ENCODE measurements at regions not wholly inside any gene's neighbourhood (a gene's known extent, or its start where the extent isn't known, plus 50 kb on each side); places are given as distances from the start of the nearest gene placed in this dataset.

DNA sequence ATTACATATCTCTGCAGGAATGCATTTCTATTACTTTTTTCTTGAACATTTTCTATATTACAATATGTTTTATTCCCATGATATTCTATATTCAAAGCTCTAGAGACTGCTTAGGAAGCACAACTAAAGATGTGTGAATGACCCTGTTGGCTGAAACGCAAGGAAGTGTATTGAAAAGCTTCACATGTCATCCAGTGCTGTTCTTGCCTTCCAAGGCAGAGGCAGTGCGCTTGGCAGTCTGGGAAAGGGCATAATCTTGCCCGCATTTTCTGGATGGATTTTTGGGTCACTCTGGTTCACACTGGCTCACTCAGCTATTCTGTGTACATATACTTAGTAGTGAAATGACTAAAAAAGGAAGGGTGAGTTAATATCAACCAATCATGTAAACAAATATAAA lies 262.4 kb downstream of the PTPRC start:
- H3K4me1 Mint-ChIP-seq = peaks cover 8 to 20% (median 11%) of the 10 kb centered on the region in 3 donors
- ChIA-PET CTCF (no interaction called here), POLR2A (no interaction called here)
- H3K4me3 Mint-ChIP-seq = no peak overlapping the region
- no peaks in the 10 kb centered on the region for H3K27me3 ChIP-seq (ENCODE audit: insufficient read depth, low read length, poor library complexity, severe bottlenecking)
- no peaks in the 10 kb centered on the region for H3K9me3 ChIP-seq (ENCODE audit: low read length)
- H3K4me3 ChIP-seq (ENCODE audit: low read length) = no peak overlapping the region
- no peaks in the 10 kb centered on the region for H3K4me1 ChIP-seq (ENCODE audit: insufficient read depth, low read length)
- H3K36me3 ChIP-seq (ENCODE audit: insufficient read depth, low read length) = no peaks in the 10 kb centered on the region
- peaks cover 0 to 9% (median 1%) of the 10 kb centered on the region in 3 donors for H3K36me3 Mint-ChIP-seq
- H3K27ac ChIP-seq (ENCODE audit: low read depth, low read length) = no peak overlapping the region
- DNase-seq = no peak
- no peaks in the 10 kb centered on the region for H3K27me3 Mint-ChIP-seq
- no peaks in the 10 kb centered on the region for H3K9me3 Mint-ChIP-seq
- H3K27ac Mint-ChIP-seq = no peak overlapping the region

DNA sequence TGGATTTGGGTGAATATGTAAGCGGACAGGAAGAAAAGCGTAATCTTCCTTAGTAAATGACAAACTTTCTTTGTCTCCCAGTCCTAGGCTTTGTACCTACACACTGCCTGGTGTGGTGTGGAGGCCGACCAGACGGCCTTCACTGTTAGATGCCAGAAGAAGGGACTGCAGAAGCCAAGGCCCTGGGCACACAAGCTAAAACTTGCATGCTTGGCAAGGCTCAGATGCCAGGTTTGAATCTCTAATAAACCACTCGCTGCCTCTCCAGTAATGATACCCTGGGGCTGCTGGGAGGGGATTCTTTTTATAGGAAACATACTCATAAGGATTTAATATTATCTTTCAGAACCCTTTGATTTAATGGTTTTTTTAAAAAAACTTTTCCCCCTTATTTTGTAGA lies 263.8 kb downstream of the PTPRC start:
- Mint-ChIP-seq H3K27ac (no peak overlapping the region), H3K4me3 (no peak overlapping the region), H3K27me3 (no peaks in the 10 kb centered on the region), H3K9me3 (no peaks in the 10 kb centered on the region), H3K36me3 (peaks cover 0 to 9% (median 1%) of the 10 kb centered on the region in 3 donors), H3K4me1 (peaks cover 10 to 29% (median 17%) of the 10 kb centered on the region in 3 donors)
- Histone ChIP-seq H3K4me3 (ENCODE audit: low read length) (no peak overlapping the region), H3K9me3 (ENCODE audit: low read length) (no peaks in the 10 kb centered on the region), H3K27me3 (ENCODE audit: insufficient read depth, low read length, poor library complexity, severe bottlenecking) (no peaks in the 10 kb centered on the region), H3K4me1 (ENCODE audit: insufficient read depth, low read length) (peaks cover 9% of the 10 kb centered on the region), H3K27ac (ENCODE audit: low read depth, low read length) (no peak overlapping the region), H3K36me3 (ENCODE audit: insufficient read depth, low read length) (no peaks in the 10 kb centered on the region)
- DNase-seq = no peak
- ChIA-PET CTCF (no interaction called here), POLR2A (no interaction called here)

DNA sequence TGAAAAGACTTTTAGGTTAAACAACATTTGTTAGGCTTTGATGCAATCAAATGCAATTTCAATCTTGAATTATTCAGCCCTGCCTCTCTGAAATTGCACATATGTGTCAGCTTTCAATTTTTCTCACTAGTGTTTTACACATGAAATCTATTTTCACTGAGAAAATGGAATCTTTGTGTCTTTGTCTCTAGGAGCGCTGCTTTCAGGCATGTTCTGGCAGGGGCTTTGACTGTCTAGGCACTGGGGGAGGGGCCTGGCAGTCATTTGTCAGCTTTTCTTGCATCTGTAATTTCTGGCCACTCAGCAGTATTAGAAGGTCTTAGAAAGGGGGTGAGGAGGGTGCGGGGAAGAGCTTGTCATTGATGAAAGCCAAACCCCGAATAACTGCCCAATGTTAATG lies 264.4 kb downstream of the PTPRC start:
- H3K4me3 Mint-ChIP-seq = no peak overlapping the region

GRCh38 chr1:198903621-198904020 lies 264.8 kb downstream of the PTPRC start:
- no peak overlapping the region for H3K4me3 ChIP-seq (ENCODE audit: low read length)
- H3K27me3 ChIP-seq (ENCODE audit: insufficient read depth, low read length, poor library complexity, severe bottlenecking) = no peaks in the 10 kb centered on the region
- ChIA-PET CTCF (interaction anchor here (1.4 kb wide), 1 partner anchor 23 kb away, joined by 4 read pairs; no protein-coding TSS in a partner anchor), POLR2A (no interaction called here)
- H3K4me1 ChIP-seq (ENCODE audit: insufficient read depth, low read length) = peaks cover 10% of the 10 kb centered on the region
- H3K9me3 Mint-ChIP-seq = no peaks in the 10 kb centered on the region
- no peaks in the 10 kb centered on the region for H3K9me3 ChIP-seq (ENCODE audit: low read length)
- H3K4me3 Mint-ChIP-seq = no peak overlapping the region
- H3K36me3 ChIP-seq (ENCODE audit: insufficient read depth, low read length) = no peaks in the 10 kb centered on the region
- H3K27me3 Mint-ChIP-seq = no peaks in the 10 kb centered on the region
- no peak overlapping the region for H3K27ac Mint-ChIP-seq
- no peak overlapping the region for H3K27ac ChIP-seq (ENCODE audit: low read depth, low read length)
- peaks cover 12 to 31% (median 17%) of the 10 kb centered on the region in 3 donors for H3K4me1 Mint-ChIP-seq
- DNase-seq = no peak
- H3K36me3 Mint-ChIP-seq = peaks cover 0 to 9% (median 1%) of the 10 kb centered on the region in 3 donors

More for the DNA sequence above, 264.4 kb downstream of the PTPRC start:
- Mint-ChIP-seq H3K36me3 (peaks cover 0 to 9% (median 1%) of the 10 kb centered on the region in 3 donors), H3K9me3 (no peaks in the 10 kb centered on the region), H3K4me1 (peaks cover 10 to 29% (median 17%) of the 10 kb centered on the region in 3 donors), H3K27me3 (no peaks in the 10 kb centered on the region), H3K27ac (no peak overlapping the region)
- no peak overlapping the region for H3K4me3 ChIP-seq (ENCODE audit: low read length)
- H3K36me3 ChIP-seq (ENCODE audit: insufficient read depth, low read length) = no peaks in the 10 kb centered on the region
- H3K9me3 ChIP-seq (ENCODE audit: low read length) = no peaks in the 10 kb centered on the region
- no peak overlapping the region for H3K27ac ChIP-seq (ENCODE audit: low read depth, low read length)
- H3K4me1 ChIP-seq (ENCODE audit: insufficient read depth, low read length) = peaks cover 10% of the 10 kb centered on the region
- DNase-seq = no peak
- H3K27me3 ChIP-seq (ENCODE audit: insufficient read depth, low read length, poor library complexity, severe bottlenecking) = no peaks in the 10 kb centered on the region
- CTCF ChIA-PET = no interaction called here
- POLR2A ChIA-PET = no interaction called here

- Mint-ChIP-seq H3K4me1 (peaks cover 12 to 31% (median 17%) of the 10 kb centered on the region in 3 donors), H3K9me3 (no peaks in the 10 kb centered on the region), H3K36me3 (peaks cover 0 to 7% (median 1%) of the 10 kb centered on the region in 3 donors), H3K4me3 (no peak overlapping the region), H3K27me3 (no peaks in the 10 kb centered on the region), H3K27ac (peak overlapping the region in 1 of 8 donors; percentile 35)
- H3K4me3 ChIP-seq (ENCODE audit: low read length) = no peak overlapping the region
- no peak overlapping the region for H3K27ac ChIP-seq (ENCODE audit: low read depth, low read length)
- DNase-seq = no peak
- no peaks in the 10 kb centered on the region for H3K36me3 ChIP-seq (ENCODE audit: insufficient read depth, low read length)
- POLR2A ChIA-PET = no interaction called here
- no peaks in the 10 kb centered on the region for H3K9me3 ChIP-seq (ENCODE audit: low read length)
- CTCF ChIA-PET = interaction anchor here (1.4 kb wide), 1 partner anchor 24 kb away, joined by 4 read pairs; no protein-coding TSS in a partner anchor
- peaks cover 10% of the 10 kb centered on the region for H3K4me1 ChIP-seq (ENCODE audit: insufficient read depth, low read length)
- no peaks in the 10 kb centered on the region for H3K27me3 ChIP-seq (ENCODE audit: insufficient read depth, low read length, poor library complexity, severe bottlenecking)
Observed at GRCh38 chr1:198904321-198904720, 265.5 kb downstream of the PTPRC start.

DNA sequence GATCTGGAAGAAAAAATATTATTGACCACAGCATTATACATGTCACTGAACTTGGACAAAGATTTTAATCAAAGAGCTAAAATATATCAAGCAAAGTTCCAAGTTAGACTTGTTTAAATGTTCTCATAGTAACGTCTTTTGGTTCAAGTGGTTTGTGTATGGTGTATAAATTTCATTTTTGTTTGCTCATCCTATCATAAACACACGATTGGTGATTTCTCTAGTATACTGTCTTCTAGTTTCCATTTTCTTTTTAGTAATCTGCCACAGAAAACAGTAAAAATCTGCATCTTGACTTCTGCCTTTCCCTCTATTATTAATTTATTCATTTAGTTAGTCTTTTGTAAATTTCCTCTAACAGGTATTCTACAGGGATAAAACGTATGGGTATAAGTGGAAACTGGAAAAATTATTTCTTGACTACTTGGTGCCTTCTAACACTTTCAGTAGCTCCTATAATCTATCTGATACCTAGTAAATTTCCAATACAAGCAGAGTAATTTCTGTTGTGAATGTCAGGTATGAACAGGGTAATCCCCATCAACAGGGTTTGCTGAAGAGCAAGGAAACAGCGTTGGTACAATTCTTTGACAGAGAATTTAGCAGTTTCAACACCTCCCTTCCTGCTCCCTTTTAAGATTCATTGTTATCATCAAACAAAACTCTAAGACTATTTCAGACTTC lies 268.0 kb downstream of the PTPRC start:
- no peaks in the 10 kb centered on the region for H3K9me3 Mint-ChIP-seq
- Histone ChIP-seq H3K4me3 (ENCODE audit: low read length) (no peak overlapping the region), H3K4me1 (ENCODE audit: insufficient read depth, low read length) (peaks cover 10% of the 10 kb centered on the region), H3K36me3 (ENCODE audit: insufficient read depth, low read length) (no peaks in the 10 kb centered on the region), H3K9me3 (ENCODE audit: low read length) (no peaks in the 10 kb centered on the region), H3K27ac (ENCODE audit: low read depth, low read length) (no peak overlapping the region), H3K27me3 (ENCODE audit: insufficient read depth, low read length, poor library complexity, severe bottlenecking) (no peaks in the 10 kb centered on the region)
- POLR2A ChIA-PET = no interaction called here
- CTCF ChIA-PET = no interaction called here
- H3K27me3 Mint-ChIP-seq = no peaks in the 10 kb centered on the region
- no peak for DNase-seq
- peak overlapping the region in 1 of 8 donors; percentile 55 for H3K27ac Mint-ChIP-seq
- peak overlapping the region in 1 of 7 donors; percentile 39 for H3K4me3 Mint-ChIP-seq
- H3K36me3 Mint-ChIP-seq = peaks cover 0 to 1% (median 0%) of the 10 kb centered on the region in 3 donors
- H3K4me1 Mint-ChIP-seq = peaks cover 12 to 31% (median 17%) of the 10 kb centered on the region in 3 donors

DNA sequence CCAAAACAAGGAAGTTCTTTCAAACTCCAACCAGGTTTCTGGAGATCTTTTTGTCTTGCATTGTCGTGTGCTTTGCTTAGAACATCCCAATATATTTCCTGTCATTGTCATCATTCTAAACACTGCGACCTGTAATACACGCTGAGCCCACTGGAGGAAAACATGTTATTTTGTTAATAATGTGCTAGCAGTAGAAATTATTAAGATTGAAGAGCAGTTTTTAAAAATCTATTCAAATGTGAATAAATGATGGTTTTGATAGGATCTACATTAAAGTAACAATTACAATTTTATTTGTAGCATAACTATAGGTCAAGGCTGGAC lies 268.5 kb downstream of the PTPRC start:
- H3K27ac Mint-ChIP-seq = peak overlapping the region in 1 of 8 donors; percentile 55
- Histone ChIP-seq H3K9me3 (ENCODE audit: low read length) (no peaks in the 10 kb centered on the region), H3K27ac (ENCODE audit: low read depth, low read length) (no peak overlapping the region), H3K4me3 (ENCODE audit: low read length) (no peak overlapping the region), H3K27me3 (ENCODE audit: insufficient read depth, low read length, poor library complexity, severe bottlenecking) (no peaks in the 10 kb centered on the region), H3K4me1 (ENCODE audit: insufficient read depth, low read length) (peaks cover 10% of the 10 kb centered on the region), H3K36me3 (ENCODE audit: insufficient read depth, low read length) (no peaks in the 10 kb centered on the region)
- peaks cover 0 to 4% (median 3%) of the 10 kb centered on the region in 3 donors for H3K36me3 Mint-ChIP-seq
- ChIA-PET CTCF (no interaction called here), POLR2A (no interaction called here)
- peak overlapping the region in 1 of 7 donors; percentile 39 for H3K4me3 Mint-ChIP-seq
- H3K9me3 Mint-ChIP-seq = no peaks in the 10 kb centered on the region
- DNase-seq = no peak
- H3K27me3 Mint-ChIP-seq = no peaks in the 10 kb centered on the region
- H3K4me1 Mint-ChIP-seq = peaks cover 12 to 31% (median 17%) of the 10 kb centered on the region in 3 donors

DNA sequence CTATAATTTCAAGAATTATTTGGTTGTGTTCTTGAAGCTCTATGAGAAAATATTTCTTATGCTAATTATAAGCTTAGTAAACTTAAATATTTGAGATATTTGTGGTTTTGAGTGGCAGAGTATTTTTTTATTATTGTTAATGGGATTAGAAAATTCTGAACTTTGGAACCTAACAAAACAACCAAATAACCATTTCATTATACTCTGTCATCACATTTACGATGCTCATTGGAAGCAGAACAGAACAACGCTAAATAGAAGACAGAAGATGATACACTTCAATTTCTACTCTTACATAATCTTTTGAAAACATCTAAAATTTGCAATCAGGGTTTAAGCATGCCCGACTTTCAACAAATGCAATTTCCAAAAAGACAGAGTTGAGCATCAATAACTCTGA lies 270.2 kb downstream of the PTPRC start:
- no peak overlapping the region for H3K4me3 Mint-ChIP-seq
- H3K36me3 ChIP-seq (ENCODE audit: insufficient read depth, low read length) = no peaks in the 10 kb centered on the region
- H3K36me3 Mint-ChIP-seq = peaks cover 0 to 4% (median 3%) of the 10 kb centered on the region in 3 donors
- H3K27ac Mint-ChIP-seq = no peak overlapping the region
- peaks cover 7 to 21% (median 11%) of the 10 kb centered on the region in 3 donors for H3K4me1 Mint-ChIP-seq
- H3K27ac ChIP-seq (ENCODE audit: low read depth, low read length) = no peak overlapping the region
- DNase-seq = no peak
- ChIA-PET POLR2A (no interaction called here), CTCF (no interaction called here)
- no peak overlapping the region for H3K4me3 ChIP-seq (ENCODE audit: low read length)
- H3K9me3 Mint-ChIP-seq = no peaks in the 10 kb centered on the region
- no peaks in the 10 kb centered on the region for H3K27me3 ChIP-seq (ENCODE audit: insufficient read depth, low read length, poor library complexity, severe bottlenecking)
- no peaks in the 10 kb centered on the region for H3K9me3 ChIP-seq (ENCODE audit: low read length)
- peaks cover 10% of the 10 kb centered on the region for H3K4me1 ChIP-seq (ENCODE audit: insufficient read depth, low read length)
- H3K27me3 Mint-ChIP-seq = no peaks in the 10 kb centered on the region

Measured in CD8-positive, alpha-beta memory T cell (primary cell).